ENCODE measurements at regions not wholly inside any gene's neighbourhood (a gene's known extent, or its start where the extent isn't known, plus 50 kb on each side); places are given as distances from the start of the nearest gene placed in this dataset.

GRCh38 chr9:78605041-78606000 is 308.4 kb downstream of the PSAT1 start:
- DNase-seq (ENCODE audit: low spot score) = no peak

- no peak for DNase-seq (ENCODE audit: low spot score)
Observed at GRCh38 chr9:78606001-78606379, 309.1 kb downstream of the PSAT1 start.

- DNase-seq (ENCODE audit: low spot score) = no peak
Observed at GRCh38 chr9:78607853-78608252, 310.9 kb downstream of the PSAT1 start.

GRCh38 chr9:78609450-78609849 is 312.5 kb downstream of the PSAT1 start:
- no peak for DNase-seq (ENCODE audit: low spot score)

- no peak for DNase-seq (ENCODE audit: low spot score)
Observed at GRCh38 chr9:78612091-78612490, 315.2 kb downstream of the PSAT1 start.

- DNase-seq (ENCODE audit: low spot score) = no peak
Observed at GRCh38 chr9:78613006-78613405, 316.1 kb downstream of the PSAT1 start.

- no peak for DNase-seq (ENCODE audit: low spot score)
Observed at GRCh38 chr9:78614892-78615291, 318.0 kb downstream of the PSAT1 start.

GRCh38 chr9:78615372-78615771 is 318.4 kb downstream of the PSAT1 start:
- no peak for DNase-seq (ENCODE audit: low spot score)

GRCh38 chr9:78618735-78619134 is 321.8 kb downstream of the PSAT1 start:
- DNase-seq (ENCODE audit: low spot score) = no peak

- no peak for DNase-seq (ENCODE audit: low spot score)
Observed at GRCh38 chr9:78620303-78620702, 323.4 kb downstream of the PSAT1 start.

GRCh38 chr9:78620764-78621163 is 323.8 kb downstream of the PSAT1 start:
- DNase-seq (ENCODE audit: low spot score) = no peak

- DNase-seq (ENCODE audit: low spot score) = no peak
Observed at GRCh38 chr9:78622126-78622525, 325.2 kb downstream of the PSAT1 start.

GRCh38 chr9:78626971-78627370 is 330.0 kb downstream of the PSAT1 start:
- no peak for DNase-seq (ENCODE audit: low spot score)

- peak; percentile 18 for DNase-seq (ENCODE audit: low spot score)
Observed at GRCh38 chr9:78630966-78631365, 334.0 kb downstream of the PSAT1 start.

GRCh38 chr9:78640728-78641127 is 343.8 kb downstream of the PSAT1 start:
- no peak for DNase-seq (ENCODE audit: low spot score)

GRCh38 chr9:78644359-78644758 is 347.4 kb downstream of the PSAT1 start:
- no peak for DNase-seq (ENCODE audit: low spot score)

- no peak for DNase-seq (ENCODE audit: low spot score)
Observed at GRCh38 chr9:78654324-78654723, 357.4 kb downstream of the PSAT1 start.

GRCh38 chr9:78663369-78663768 is 366.4 kb downstream of the PSAT1 start:
- DNase-seq (ENCODE audit: low spot score) = no peak

GRCh38 chr9:78664370-78664769 is 367.4 kb downstream of the PSAT1 start:
- DNase-seq (ENCODE audit: low spot score) = no peak

- DNase-seq (ENCODE audit: low spot score) = no peak
Observed at GRCh38 chr9:78666818-78667414, 370.0 kb downstream of the PSAT1 start.

GRCh38 chr9:78668148-78668832 is 371.4 kb downstream of the PSAT1 start:
- DNase-seq (ENCODE audit: low spot score) = no peak

GRCh38 chr9:78669591-78669990 is 372.7 kb downstream of the PSAT1 start:
- no peak for DNase-seq (ENCODE audit: low spot score)

GRCh38 chr9:78671785-78672184 is 374.9 kb downstream of the PSAT1 start:
- DNase-seq (ENCODE audit: low spot score) = no peak

All from D341Med (cell line).